ENCODE measurements at regions not wholly inside any gene's neighbourhood (a gene's known extent, or its start where the extent isn't known, plus 50 kb on each side); places are given as distances from the start of the nearest gene placed in this dataset.

- TF ChIP-seq CTCF (conservative IDR thresholded peaks at IDR 0.05; ENCODE audit: low read depth, low read length), result no peak
- no peak overlapping the region for H3K4me3 ChIP-seq (ENCODE audit: low read depth, low read length)
- no peak for DNase-seq (ENCODE audit: low read depth)
These were observed 348.8 kb upstream of the POU3F2 start for GRCh38 chr6:98485593-98485992.

- TF ChIP-seq CTCF (conservative IDR thresholded peaks at IDR 0.05; ENCODE audit: low read depth, low read length), result no peak
- H3K4me3 ChIP-seq (ENCODE audit: low read depth, low read length), result no peak overlapping the region
- DNase-seq (ENCODE audit: low read depth), result no peak
These were observed 348.3 kb upstream of the POU3F2 start for GRCh38 chr6:98486057-98486456.

- no peak for TF ChIP-seq CTCF (conservative IDR thresholded peaks at IDR 0.05; ENCODE audit: low read depth, low read length)
- no peak overlapping the region for H3K4me3 ChIP-seq (ENCODE audit: low read depth, low read length)
- DNase-seq (ENCODE audit: low read depth), result no peak
These were observed 346.8 kb upstream of the POU3F2 start for GRCh38 chr6:98487612-98488011.

- H3K4me3 ChIP-seq (ENCODE audit: low read depth, low read length), result no peak overlapping the region
- no peak for DNase-seq (ENCODE audit: low read depth)
- no peak for TF ChIP-seq CTCF (conservative IDR thresholded peaks at IDR 0.05; ENCODE audit: low read depth, low read length)
These were observed 336.1 kb upstream of the POU3F2 start for GRCh38 chr6:98498144-98498775.

GRCh38 chr6:98498866-98499265 lies 335.5 kb upstream of the POU3F2 start:
- TF ChIP-seq CTCF (conservative IDR thresholded peaks at IDR 0.05; ENCODE audit: low read depth, low read length), result no peak
- DNase-seq (ENCODE audit: low read depth), result no peak

GRCh38 chr6:98514073-98514720 lies 320.2 kb upstream of the POU3F2 start:
- DNase-seq (ENCODE audit: low read depth), result no peak
- H3K4me3 ChIP-seq (ENCODE audit: low read depth, low read length), result no peak overlapping the region
- peak; percentile 24 for TF ChIP-seq CTCF (conservative IDR thresholded peaks at IDR 0.05; ENCODE audit: low read depth, low read length)

More at GRCh38 chr6:98498866-98499265, 335.5 kb upstream of the POU3F2 start:
- H3K4me3 ChIP-seq (ENCODE audit: low read depth, low read length), result no peak overlapping the region

- no peak for DNase-seq (ENCODE audit: low read depth)
- no peak overlapping the region for H3K4me3 ChIP-seq (ENCODE audit: low read depth, low read length)
- no peak for TF ChIP-seq CTCF (conservative IDR thresholded peaks at IDR 0.05; ENCODE audit: low read depth, low read length)
These were observed 319.6 kb upstream of the POU3F2 start for GRCh38 chr6:98514796-98515195.

Data from epithelial cell of proximal tubule (primary cell).